HTR-8/SVneo (cell line): ENCODE measurements at regions not wholly inside any gene's neighbourhood (a gene's known extent, or its start where the extent isn't known, plus 50 kb on each side); places are given as distances from the start of the nearest gene placed in this dataset.

ENCODE experiments used
- DNase-seq: peaks from one replicate; pipeline ENCODE4 v3.0.0; 2011; ENCODE audit warnings: low spot score, mixed read lengths; ENCODE audit not compliant: insufficient read length
- FAIRE-seq: peaks from 2 replicates; lab custom pipeline; 2011; peaks lifted over from hg19 to GRCh38; lab: Jason Lieb, UNC

DNA sequence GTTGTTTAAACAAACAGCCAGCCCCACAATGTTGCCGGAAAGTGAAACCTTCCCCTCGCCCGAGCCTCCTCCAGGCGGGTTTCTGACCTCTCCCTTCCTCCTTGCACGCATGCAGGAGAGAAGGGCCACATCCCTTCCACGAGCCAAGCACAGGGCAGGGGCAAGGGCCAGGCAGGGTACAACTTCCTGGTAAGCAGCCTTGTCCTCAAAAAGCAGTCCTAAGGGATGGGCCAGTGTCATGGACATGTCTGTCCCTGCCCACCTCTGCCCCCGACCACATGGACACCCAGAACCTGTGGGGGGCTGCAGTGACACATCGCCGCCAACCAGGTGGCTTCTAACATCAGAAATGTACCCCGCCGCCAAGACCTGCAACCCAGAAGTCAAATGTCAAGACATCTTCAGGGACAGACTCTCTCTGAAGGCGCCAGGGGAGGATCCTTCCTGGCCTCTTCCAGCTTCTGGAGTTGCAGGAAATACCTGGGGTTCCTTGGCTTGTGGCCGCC, 145.3 kb downstream of the CRYBB2 start:
- FAIRE-seq (no peak), DNase-seq (no peak)

DNA sequence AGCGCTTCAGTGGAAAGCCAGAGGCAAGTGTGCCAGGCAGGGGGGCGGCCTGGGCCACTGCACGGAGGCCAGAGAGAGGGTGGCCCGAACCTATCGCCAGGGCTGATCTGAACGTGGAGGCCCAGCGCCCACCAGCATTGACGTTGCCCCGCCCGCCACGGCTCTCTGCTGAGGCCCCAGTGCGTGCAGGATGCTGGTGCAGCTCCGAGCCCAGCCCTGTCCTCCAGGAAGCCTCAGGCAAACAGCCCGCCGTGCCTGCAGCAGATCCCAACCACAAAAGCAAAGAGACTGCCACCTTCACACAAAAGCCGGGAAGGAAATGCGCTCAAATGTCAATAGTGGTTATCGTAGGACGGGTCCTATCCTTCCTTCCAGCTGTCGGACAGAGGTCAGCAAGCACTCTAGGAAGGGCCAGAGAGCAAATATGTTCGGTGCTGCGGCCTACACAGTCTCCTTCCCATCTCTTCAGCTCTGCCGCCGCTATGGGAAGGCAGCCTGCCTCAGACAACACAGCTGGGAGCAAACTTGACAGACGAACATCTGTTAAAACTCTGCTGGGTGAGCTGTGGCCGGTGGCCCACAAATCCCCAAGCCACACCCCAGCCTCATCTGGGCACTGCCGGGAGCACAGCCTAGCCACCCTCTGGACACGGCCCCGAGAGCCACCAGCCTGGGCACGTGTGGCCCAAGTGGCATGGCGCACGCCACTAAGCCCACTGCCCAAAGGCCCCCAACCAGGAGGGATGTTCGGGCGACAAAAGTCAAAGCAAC, 146.2 kb downstream of the CRYBB2 start:
- no peak for DNase-seq

DNA sequence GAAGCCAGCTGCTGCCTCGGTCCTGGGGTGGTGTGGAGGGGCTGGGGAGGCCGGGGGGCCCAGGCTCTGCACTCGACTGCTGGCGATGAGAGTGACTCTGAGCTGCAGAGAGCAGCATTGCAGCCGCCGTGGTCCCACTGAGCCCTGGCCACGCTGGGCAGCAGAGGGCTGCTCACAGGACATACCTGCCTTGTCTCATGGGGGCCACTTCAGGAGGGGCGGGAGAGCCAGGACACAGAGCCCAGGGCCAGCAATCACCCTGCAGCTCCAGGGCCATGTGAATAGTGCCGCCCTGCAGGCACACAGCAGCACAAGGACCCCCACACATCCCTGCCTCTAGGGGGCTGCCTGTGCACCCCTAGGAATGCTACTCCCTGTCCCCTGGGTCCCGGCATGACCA, 147.0 kb downstream of the CRYBB2 start:
- FAIRE-seq (no peak), DNase-seq (no peak)

More for the DNA sequence above, 146.2 kb downstream of the CRYBB2 start:
- FAIRE-seq: no peak

- FAIRE-seq (no peak), DNase-seq (no peak)
Observed at GRCh38 chr22:25366876-25367466, 147.5 kb downstream of the CRYBB2 start.

- FAIRE-seq: no peak
Observed at GRCh38 chr22:25367756-25368155, 148.3 kb downstream of the CRYBB2 start.

DNA sequence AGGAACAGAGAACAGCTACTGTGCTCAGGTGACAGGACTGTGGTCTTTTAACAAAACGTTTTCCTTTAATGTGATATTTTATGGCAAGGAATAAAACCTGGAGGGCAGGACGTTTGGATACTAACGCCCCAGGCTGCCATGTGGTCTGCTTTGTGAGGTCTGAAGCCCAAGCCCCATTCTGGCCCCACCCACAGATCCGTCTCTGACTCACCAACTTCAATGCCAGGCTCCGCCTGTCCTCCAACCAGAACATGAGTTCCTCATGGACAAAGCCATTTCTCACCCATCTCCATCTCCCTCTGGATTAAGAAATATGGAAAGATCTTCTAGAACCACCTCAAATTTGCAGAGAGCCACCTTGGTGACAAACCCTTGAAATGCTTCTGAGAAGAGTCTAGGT, 148.8 kb downstream of the CRYBB2 start:
- FAIRE-seq (no peak), DNase-seq (peak; percentile 13)

More at GRCh38 chr22:25367756-25368155, 148.3 kb downstream of the CRYBB2 start:
- no peak for DNase-seq

GRCh38 chr22:25369041-25369440, 149.6 kb downstream of the CRYBB2 start:
- no peak for FAIRE-seq
- no peak for DNase-seq

- DNase-seq (no peak), FAIRE-seq (no peak)
Observed at GRCh38 chr22:25370322-25370721, 150.9 kb downstream of the CRYBB2 start.

DNA sequence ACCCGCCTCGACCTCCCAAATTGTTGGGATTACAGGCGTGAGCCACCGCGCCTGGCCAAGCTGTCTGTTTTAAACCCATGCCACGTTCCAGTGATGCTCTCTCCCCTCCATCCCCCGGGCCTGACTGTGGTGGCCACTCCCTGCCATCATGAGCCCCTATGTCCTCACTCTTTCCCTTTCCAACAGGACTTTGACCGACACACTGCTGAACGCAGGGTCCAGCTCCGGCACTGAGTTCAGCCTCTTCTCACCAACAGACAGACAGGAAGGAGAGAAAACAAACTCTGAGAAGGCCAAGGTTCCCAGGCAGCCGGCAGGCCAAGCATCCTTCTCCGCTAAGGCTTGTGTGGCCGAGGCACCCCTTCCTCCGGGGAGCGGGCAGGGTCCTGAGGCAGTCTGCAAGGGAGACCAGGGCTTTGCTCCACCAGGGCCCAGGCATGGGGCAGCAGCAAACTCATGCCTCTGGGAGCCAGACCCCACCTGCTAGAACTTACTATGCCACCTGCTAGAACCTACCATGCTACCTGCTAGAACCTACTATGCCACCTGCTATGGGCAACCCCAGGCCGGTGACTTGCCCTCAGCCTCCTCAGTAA, 152.7 kb downstream of the CRYBB2 start:
- no peak for DNase-seq
- FAIRE-seq: no peak

DNA sequence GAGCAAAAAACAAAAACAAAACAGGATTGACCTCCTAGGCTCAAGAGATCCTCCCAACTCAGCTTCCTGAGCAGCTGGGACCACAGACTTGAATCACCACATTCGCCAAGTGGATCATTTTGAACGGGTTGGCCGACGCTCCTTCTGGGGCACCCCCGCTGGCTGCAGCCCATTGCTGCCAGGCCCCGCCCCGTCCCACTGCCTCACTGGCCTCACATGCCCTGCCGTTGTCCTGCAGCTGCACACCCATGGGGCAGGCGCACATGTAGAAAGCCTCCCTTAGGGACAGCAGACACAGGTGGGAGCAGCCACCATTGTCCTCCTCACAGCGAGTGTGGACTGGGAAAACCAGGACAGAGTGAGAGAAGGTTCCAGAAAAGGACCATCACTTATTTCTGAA, 154.5 kb downstream of the CRYBB2 start:
- no peak for DNase-seq
- no peak for FAIRE-seq

DNA sequence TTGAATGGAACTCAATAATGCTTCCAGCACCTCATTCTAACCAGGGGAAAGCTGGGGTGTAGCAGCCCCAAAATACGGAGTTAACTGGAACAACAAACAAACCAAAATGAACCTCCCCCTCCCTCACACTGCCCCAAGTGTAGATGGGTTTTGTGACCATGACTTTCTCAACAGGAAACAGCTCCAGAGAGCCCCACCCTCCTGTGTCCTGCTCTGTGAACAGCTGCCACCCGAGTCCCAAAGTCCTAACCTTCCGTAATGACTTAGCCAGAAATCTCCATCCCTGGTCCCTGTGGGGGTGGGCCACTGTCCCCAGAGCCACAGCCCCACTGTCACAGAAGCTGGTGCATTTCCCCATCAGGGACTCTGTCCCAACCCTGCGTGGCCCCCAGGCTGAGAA, 155.4 kb downstream of the CRYBB2 start:
- DNase-seq: no peak
- no peak for FAIRE-seq

DNA sequence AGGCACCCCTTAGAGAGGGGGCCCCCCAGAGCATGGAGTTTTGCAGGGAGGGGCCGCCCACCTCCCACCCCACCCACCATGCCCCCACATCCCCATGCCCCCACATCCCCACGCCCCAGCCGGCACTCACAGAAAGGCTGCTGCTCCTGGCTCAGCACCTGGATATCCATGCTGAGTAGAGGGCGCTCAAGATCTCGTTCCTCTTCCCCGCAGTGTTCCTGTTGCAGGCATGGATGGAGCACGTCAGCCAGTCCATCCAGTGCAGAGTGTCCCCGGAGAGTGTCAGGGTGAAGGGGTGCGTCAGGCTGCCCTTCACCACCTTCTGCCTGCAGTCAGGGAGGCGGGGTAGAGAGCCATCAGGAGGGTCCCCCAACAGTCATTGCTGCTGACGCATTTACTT, 156.2 kb downstream of the CRYBB2 start:
- DNase-seq (no peak), FAIRE-seq (no peak)

DNA sequence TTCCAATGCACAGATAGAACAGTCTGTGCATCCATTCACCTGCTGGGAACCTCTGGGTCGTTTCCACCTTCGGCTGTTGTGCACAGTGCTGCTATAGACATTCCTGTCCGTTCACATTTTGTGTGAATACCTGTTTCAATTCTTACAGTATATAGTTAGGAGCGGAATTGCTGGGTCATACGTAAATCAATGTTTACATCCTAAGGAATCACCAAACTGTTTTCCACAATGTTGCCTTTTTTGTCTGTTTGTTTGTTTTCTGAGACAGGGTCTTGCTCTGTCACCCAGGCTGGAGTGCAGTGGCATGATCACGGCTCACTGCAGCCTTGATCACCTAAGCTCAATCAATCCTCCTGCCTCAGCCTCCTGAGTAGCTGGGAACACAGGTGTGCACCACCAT, 158.3 kb downstream of the CRYBB2 start:
- no peak for DNase-seq
- FAIRE-seq: no peak

DNA sequence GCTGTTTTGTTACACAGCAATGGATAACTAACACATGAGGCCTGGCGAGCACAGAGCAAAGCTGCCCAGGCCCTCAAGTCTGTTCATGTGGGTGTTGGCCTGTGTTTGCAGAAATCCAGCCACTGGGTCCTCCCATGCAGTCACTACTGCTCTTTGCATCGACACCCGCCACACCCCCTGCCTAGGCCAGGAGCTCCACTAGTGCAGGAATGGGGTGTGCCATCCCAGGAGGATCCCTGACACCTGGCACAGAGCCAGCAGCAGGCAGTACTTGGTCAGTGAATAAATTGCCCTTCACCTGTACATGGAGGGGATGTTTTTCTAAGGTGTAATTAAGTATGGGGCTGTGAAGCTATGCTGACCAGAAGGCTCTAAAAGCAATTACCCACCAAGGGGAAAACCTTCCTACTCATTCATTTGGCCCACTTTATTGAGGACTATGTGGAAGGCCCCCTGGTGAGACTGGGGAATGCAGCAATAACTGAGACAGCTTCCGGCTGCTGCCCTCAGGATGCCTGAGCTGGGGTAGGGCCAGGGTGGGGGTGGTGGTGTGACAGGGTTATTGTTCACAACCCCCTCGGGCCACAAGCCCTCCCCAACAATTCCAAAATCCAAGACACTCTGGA, 160.8 kb downstream of the CRYBB2 start:
- DNase-seq (no peak), FAIRE-seq (no peak)

DNA sequence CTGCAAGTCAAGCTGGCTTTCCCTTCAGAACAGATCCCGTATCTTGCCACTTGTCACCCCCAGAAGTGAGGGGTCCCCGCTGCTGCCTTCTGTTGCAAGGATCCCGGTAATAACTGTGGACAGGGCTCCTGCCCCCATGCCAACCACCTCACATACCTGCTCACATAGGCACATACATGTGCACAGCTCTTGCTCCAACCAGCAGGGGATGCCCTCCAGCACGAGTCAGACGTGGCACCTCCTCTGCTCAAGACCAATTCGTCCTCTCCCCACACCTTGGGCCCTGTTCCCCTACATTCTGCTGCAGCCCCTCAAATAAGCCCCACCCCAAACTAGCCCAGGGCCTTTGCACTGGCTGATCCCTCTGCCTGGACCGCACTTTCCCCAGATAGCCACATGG, 163.3 kb downstream of the CRYBB2 start:
- FAIRE-seq (no peak), DNase-seq (no peak)

GRCh38 chr22:25383278-25383820, 163.9 kb downstream of the CRYBB2 start:
- no peak for DNase-seq
- FAIRE-seq: no peak

GRCh38 chr22:25383892-25384291, 164.5 kb downstream of the CRYBB2 start:
- FAIRE-seq: no peak
- DNase-seq: no peak

GRCh38 chr22:25386538-25386884, 167.1 kb downstream of the CRYBB2 start:
- FAIRE-seq: no peak
- no peak for DNase-seq

- FAIRE-seq: no peak
Observed at GRCh38 chr22:25388415-25388814, 169.0 kb downstream of the CRYBB2 start.

GRCh38 chr22:25388866-25389540, 169.6 kb downstream of the CRYBB2 start:
- no peak for DNase-seq
- FAIRE-seq: no peak

More at GRCh38 chr22:25388415-25388814, 169.0 kb downstream of the CRYBB2 start:
- DNase-seq: no peak
